ENCODE measurements at regions not wholly inside any gene's neighbourhood (a gene's known extent, or its start where the extent isn't known, plus 50 kb on each side); places are given as distances from the start of the nearest gene placed in this dataset.

DNA sequence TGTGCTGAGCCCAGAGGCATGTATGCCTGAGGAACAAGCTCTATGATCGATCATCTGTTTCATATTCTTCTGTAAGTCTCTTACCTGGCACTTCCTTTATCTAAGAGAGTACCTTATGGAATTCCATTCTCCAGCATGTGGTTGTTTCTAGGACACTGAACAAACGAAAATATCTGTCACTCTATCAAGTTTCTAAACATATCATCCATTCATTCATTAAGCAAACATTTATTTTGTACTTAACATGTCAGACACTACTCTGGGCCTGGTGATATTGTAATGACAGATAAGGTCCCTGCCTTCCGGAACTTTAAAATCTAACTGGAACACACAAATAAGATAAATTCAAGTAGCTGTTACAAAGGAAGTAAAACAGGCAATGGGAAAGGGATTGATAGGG lies 477.1 kb downstream of the IGSF11 start:
- CTCF ChIA-PET = no interaction called here
- TF ChIP-seq ARNT (IDR thresholded peaks at IDR 0.05) (no peak), FOXM1 (IDR thresholded peaks at IDR 0.05; ENCODE audit: borderline replicate concordance) (no peak), SUZ12 (IDR thresholded peaks at IDR 0.05) (no peak), TARDBP (IDR thresholded peaks at IDR 0.05) (no peak), FOXK2 (IDR thresholded peaks at IDR 0.05) (no peak), CTBP1 (IDR thresholded peaks at IDR 0.05; ENCODE audit: borderline replicate concordance) (no peak), HDGF (IDR thresholded peaks at IDR 0.05; ENCODE audit: borderline replicate concordance) (no peak), ZNF384 (IDR thresholded peaks at IDR 0.05) (no peak), ELF4 (IDR thresholded peaks at IDR 0.05) (no peak), NFRKB (IDR thresholded peaks at IDR 0.05) (no peak), FOXA1 (IDR thresholded peaks at IDR 0.05) (no peak), SP1 (IDR thresholded peaks at IDR 0.05) (no peak), BHLHE40 (IDR thresholded peaks at IDR 0.05; ENCODE audit: borderline replicate concordance) (no peak), L3MBTL2 (conservative IDR thresholded peaks at IDR 0.05) (no peak), LEF1 (IDR thresholded peaks at IDR 0.05; ENCODE audit: borderline replicate concordance) (no peak)
- TF ChIP-seq, protein P1, sequence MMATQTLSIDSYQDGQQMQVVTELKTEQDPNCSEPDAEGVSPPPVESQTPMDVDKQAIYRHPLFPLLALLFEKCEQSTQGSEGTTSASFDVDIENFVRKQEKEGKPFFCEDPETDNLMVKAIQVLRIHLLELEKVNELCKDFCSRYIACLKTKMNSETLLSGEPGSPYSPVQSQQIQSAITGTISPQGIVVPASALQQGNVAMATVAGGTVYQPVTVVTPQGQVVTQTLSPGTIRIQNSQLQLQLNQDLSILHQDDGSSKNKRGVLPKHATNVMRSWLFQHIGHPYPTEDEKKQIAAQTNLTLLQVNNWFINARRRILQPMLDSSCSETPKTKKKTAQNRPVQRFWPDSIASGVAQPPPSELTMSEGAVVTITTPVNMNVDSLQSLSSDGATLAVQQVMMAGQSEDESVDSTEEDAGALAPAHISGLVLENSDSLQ (IDR thresholded peaks at IDR 0.05) = no peak
- POLR2A ChIA-PET = no interaction called here
- DNase-seq (ENCODE audit: extremely low spot score) = no peak

DNA sequence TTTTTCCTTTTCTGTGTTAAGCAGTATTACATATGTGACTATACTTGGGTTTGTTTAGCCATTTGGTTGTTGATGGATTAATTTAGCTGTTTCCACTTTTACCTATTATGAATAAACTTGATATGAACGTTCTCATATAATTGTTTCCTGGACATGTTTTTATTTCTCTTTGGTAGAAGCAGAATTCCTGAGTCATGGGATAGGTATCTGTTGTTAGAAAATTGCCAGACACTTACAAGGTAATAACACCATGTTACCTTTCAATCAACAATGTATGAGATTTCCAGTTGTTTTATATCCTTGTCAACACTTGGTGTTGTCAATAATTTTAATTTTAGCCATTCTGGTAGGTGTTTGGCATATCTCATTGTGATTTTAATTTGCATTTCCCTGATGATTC lies 475.4 kb downstream of the IGSF11 start:
- TF ChIP-seq FOXK2 (IDR thresholded peaks at IDR 0.05) = no peak
- no peak for TF ChIP-seq FOXA1 (IDR thresholded peaks at IDR 0.05)
- no peak for TF ChIP-seq TARDBP (IDR thresholded peaks at IDR 0.05)
- TF ChIP-seq L3MBTL2 (conservative IDR thresholded peaks at IDR 0.05) = no peak
- TF ChIP-seq, protein P1 (IDR thresholded peaks at IDR 0.05) = no peak
- no peak for TF ChIP-seq SUZ12 (IDR thresholded peaks at IDR 0.05)
- TF ChIP-seq HDGF (IDR thresholded peaks at IDR 0.05; ENCODE audit: borderline replicate concordance) = no peak
- no peak for TF ChIP-seq BHLHE40 (IDR thresholded peaks at IDR 0.05; ENCODE audit: borderline replicate concordance)
- no peak for TF ChIP-seq CTBP1 (IDR thresholded peaks at IDR 0.05; ENCODE audit: borderline replicate concordance)
- TF ChIP-seq ZNF384 (IDR thresholded peaks at IDR 0.05) = no peak
- no peak for TF ChIP-seq LEF1 (IDR thresholded peaks at IDR 0.05; ENCODE audit: borderline replicate concordance)
- TF ChIP-seq NFRKB (IDR thresholded peaks at IDR 0.05) = no peak
- no peak for TF ChIP-seq ELF4 (IDR thresholded peaks at IDR 0.05)
- no peak for TF ChIP-seq ARNT (IDR thresholded peaks at IDR 0.05)
- no peak for TF ChIP-seq FOXM1 (IDR thresholded peaks at IDR 0.05; ENCODE audit: borderline replicate concordance)
- no peak for TF ChIP-seq SP1 (IDR thresholded peaks at IDR 0.05)
- no peak for DNase-seq (ENCODE audit: extremely low spot score)
- POLR2A ChIA-PET = no interaction called here
- CTCF ChIA-PET = no interaction called here

DNA sequence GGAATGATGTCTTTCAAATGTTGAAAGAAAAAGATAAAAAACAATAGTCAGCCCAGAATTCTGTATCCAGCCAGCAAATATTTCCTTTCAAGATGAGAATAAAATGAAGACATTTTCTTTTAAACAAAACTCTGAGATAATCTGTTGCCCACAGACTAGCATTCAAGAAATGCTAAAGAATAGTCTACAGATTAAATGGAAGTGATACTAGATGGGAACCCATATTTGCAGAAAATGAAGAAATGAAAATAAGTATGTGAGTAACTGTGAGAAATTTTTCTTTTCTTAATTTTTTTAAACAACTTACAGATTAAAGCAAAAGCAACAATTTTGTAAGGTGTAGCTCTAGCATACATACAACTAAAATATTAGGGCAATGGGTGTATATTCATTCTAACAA lies 469.8 kb downstream of the IGSF11 start:
- TF ChIP-seq, protein P1 (IDR thresholded peaks at IDR 0.05) = no peak
- no peak for TF ChIP-seq ZNF384 (IDR thresholded peaks at IDR 0.05)
- TF ChIP-seq CTBP1 (IDR thresholded peaks at IDR 0.05; ENCODE audit: borderline replicate concordance) = no peak
- no peak for TF ChIP-seq L3MBTL2 (conservative IDR thresholded peaks at IDR 0.05)
- TF ChIP-seq FOXM1 (IDR thresholded peaks at IDR 0.05; ENCODE audit: borderline replicate concordance) = no peak
- TF ChIP-seq TARDBP (IDR thresholded peaks at IDR 0.05) = no peak
- no peak for TF ChIP-seq FOXK2 (IDR thresholded peaks at IDR 0.05)
- no peak for TF ChIP-seq FOXA1 (IDR thresholded peaks at IDR 0.05)
- no peak for TF ChIP-seq HDGF (IDR thresholded peaks at IDR 0.05; ENCODE audit: borderline replicate concordance)
- no peak for TF ChIP-seq NFRKB (IDR thresholded peaks at IDR 0.05)
- TF ChIP-seq SP1 (IDR thresholded peaks at IDR 0.05) = no peak
- no peak for TF ChIP-seq ARNT (IDR thresholded peaks at IDR 0.05)
- POLR2A ChIA-PET = no interaction called here
- no peak for DNase-seq (ENCODE audit: extremely low spot score)

DNA sequence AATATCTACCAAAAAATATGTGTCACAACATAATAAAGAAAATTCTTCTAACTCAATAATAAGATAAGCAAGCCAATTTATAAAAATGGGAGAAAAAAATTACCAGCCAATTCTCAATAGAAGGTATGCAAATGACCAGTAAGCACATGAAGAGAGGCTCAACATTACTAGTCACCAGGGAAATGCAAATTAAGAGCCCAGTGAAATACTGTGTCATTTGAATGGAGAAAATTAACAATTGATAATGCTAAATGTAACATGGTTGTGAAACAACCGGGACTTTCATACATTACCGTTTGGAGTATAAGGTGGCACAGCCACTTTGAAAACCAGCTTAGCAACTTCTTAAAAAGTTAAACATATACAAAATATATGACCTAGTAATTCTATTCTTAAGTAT lies 460.7 kb downstream of the IGSF11 start:
- TF ChIP-seq BHLHE40 (IDR thresholded peaks at IDR 0.05; ENCODE audit: borderline replicate concordance) = no peak
- TF ChIP-seq SP1 (IDR thresholded peaks at IDR 0.05) = no peak
- ChIA-PET CTCF (no interaction called here), POLR2A (no interaction called here)
- no peak for DNase-seq (ENCODE audit: extremely low spot score)

More for the DNA sequence above, 469.8 kb downstream of the IGSF11 start:
- CTCF ChIA-PET = no interaction called here

DNA sequence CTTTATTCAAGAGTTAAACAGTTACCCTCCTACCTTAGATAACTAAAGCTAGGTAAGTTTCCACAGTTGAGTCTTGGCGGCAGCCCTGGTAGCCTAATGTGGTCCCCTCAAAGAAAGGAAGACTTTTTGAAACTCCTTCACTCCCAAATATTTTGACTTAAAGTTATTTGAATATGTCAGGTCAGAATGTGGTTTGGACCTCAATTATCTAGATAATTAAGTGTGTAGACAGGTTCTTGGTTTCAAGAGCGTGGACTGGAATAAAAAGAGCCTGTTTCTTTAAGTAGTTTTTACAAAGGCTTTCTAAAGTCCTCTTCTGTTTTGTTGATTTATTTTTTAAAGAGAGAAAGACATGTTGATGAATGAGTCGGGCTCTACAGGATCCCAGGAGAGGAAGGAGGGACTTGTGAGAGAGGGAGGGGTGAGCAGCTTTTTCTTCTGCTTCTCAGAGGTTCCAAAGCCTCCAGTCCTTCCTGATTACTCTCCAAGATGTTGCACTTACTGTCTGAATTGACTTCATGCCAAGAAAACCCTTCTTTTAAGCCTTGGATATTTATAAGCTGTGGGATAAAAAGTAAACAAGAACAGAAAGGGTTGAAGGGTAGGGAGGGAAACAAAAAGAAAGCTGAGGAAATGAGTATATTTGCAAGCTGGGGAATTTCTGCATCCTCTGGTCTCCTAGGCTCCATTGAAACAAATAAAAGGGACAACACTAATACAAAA lies 457.4 kb downstream of the IGSF11 start:
- CTCF ChIA-PET = no interaction called here
- POLR2A ChIA-PET = no interaction called here
- TF ChIP-seq LEF1 (IDR thresholded peaks at IDR 0.05; ENCODE audit: borderline replicate concordance) = no peak
- no peak for TF ChIP-seq NFRKB (IDR thresholded peaks at IDR 0.05)
- no peak for TF ChIP-seq ARNT (IDR thresholded peaks at IDR 0.05)
- TF ChIP-seq SP1 (IDR thresholded peaks at IDR 0.05) = no peak
- TF ChIP-seq SUZ12 (IDR thresholded peaks at IDR 0.05) = no peak
- TF ChIP-seq ZNF384 (IDR thresholded peaks at IDR 0.05) = no peak
- TF ChIP-seq ELF4 (IDR thresholded peaks at IDR 0.05) = no peak
- TF ChIP-seq HDGF (IDR thresholded peaks at IDR 0.05; ENCODE audit: borderline replicate concordance) = no peak
- TF ChIP-seq CTBP1 (IDR thresholded peaks at IDR 0.05; ENCODE audit: borderline replicate concordance) = no peak
- no peak for TF ChIP-seq FOXK2 (IDR thresholded peaks at IDR 0.05)
- TF ChIP-seq, protein P1 (IDR thresholded peaks at IDR 0.05) = no peak
- no peak for TF ChIP-seq BHLHE40 (IDR thresholded peaks at IDR 0.05; ENCODE audit: borderline replicate concordance)
- no peak for TF ChIP-seq L3MBTL2 (conservative IDR thresholded peaks at IDR 0.05)
- TF ChIP-seq FOXA1 (IDR thresholded peaks at IDR 0.05) = no peak
- no peak for TF ChIP-seq FOXM1 (IDR thresholded peaks at IDR 0.05; ENCODE audit: borderline replicate concordance)
- no peak for TF ChIP-seq TARDBP (IDR thresholded peaks at IDR 0.05)
- DNase-seq (ENCODE audit: extremely low spot score) = no peak
